IMR-90 (cell line): ENCODE measurements at regions not wholly inside any gene's neighbourhood (a gene's known extent, or its start where the extent isn't known, plus 50 kb on each side); places are given as distances from the start of the nearest gene placed in this dataset.

Source experiments
- ATAC-seq: fragments of 200-7000 bp; cut with Tn5 transposase; 2 replicates; pipeline ENCODE4 v1.9.1; 2020; ENCODE audit warnings: low read depth, mild to moderate bottlenecking, moderate library complexity
- BruUV-seq: library from RNA; stranded (reverse); fragments of 400-500 nt; replicated peaks from 2 replicates; lab custom pipeline; 2021; lab: Mats Ljungman, UMichigan
- CTCF ChIA-PET: fragments of 300-600 bp; formaldehyde crosslinking; extraction: SDS; loops from one replicate; lab custom pipeline; 2021; ENCODE audit warnings: antibody characterized with exemption; lab: Yijun Ruan, JAX
- POLR2A ChIA-PET: fragments of 300-600 bp; sonication (Branson Sonifier 250); formaldehyde crosslinking; loops from one replicate; lab custom pipeline; 2022; ENCODE audit warnings: antibody characterized with exemption; ENCODE audit not compliant: unreplicated experiment; lab: Charles Lee
- DNase-seq: peaks from one replicate; pipeline ENCODE4 v3.0.0; 2013
- H2AFZ ChIP-seq: replicated peaks from 2 replicates; pipeline ENCODE3; 2013; ENCODE audit warnings: low read length, mild to moderate bottlenecking; ENCODE audit not compliant: poor library complexity
- H2AK5ac ChIP-seq: 2 replicates; pipeline ENCODE4 v1.6.1; 2013; ENCODE audit warnings: low read depth, low read length, inconsistent platforms
- H2AK9ac ChIP-seq: replicated peaks from 2 replicates; pipeline ENCODE3; 2013; ENCODE audit warnings: mild to moderate bottlenecking, low read depth, low read length, moderate library complexity; ENCODE audit not compliant: poor library complexity
- H2BK120ac ChIP-seq: 2 replicates; pipeline ENCODE4 v1.6.1; 2013; ENCODE audit warnings: low read depth, low read length, inconsistent platforms
- H2BK15ac ChIP-seq: 3 replicates; pipeline ENCODE4 v1.6.1; 2013; ENCODE audit warnings: low read depth, low read length, inconsistent platforms
- H2BK20ac ChIP-seq: 2 replicates; pipeline ENCODE4 v1.6.1; 2013; ENCODE audit warnings: low read depth, mild to moderate bottlenecking, inconsistent platforms, low read length, moderate library complexity
- H2BK5ac ChIP-seq: 2 replicates; pipeline ENCODE4 v1.6.1; 2013; ENCODE audit warnings: mild to moderate bottlenecking, low read depth, low read length, inconsistent platforms; ENCODE audit not compliant: poor library complexity, severe bottlenecking
- H3K14ac ChIP-seq: replicated peaks from 2 replicates; pipeline ENCODE4 v1.6.1; 2013; ENCODE audit warnings: low read depth, low read length, inconsistent platforms
- H3K18ac ChIP-seq: 2 replicates; pipeline ENCODE4 v1.6.1; 2013; ENCODE audit warnings: low read depth, low read length, control low read depth
- H3K23ac ChIP-seq: 2 replicates; pipeline ENCODE4 v1.6.1; 2013; ENCODE audit warnings: low read depth, low read length, inconsistent platforms
- H3K27ac ChIP-seq: 2 replicates; pipeline ENCODE4 v1.5.1; 2013; ENCODE audit warnings: mild to moderate bottlenecking, control low read depth, low read length; ENCODE audit not compliant: insufficient read depth
- H3K27me3 ChIP-seq: 2 replicates; pipeline ENCODE4 v1.6.1; 2013; ENCODE audit warnings: low read length; ENCODE audit not compliant: control insufficient read depth, insufficient read depth
- H3K36me3 ChIP-seq: 2 replicates; pipeline ENCODE4 v1.6.1; 2013; ENCODE audit warnings: low read length, mixed read lengths; ENCODE audit not compliant: control insufficient read depth, insufficient read depth
- H3K4ac ChIP-seq: 2 replicates; pipeline ENCODE4 v1.6.1; 2013; ENCODE audit warnings: low read depth, low read length, inconsistent platforms
- H3K4me1 ChIP-seq: 2 replicates; pipeline ENCODE4 v1.6.1; 2013; ENCODE audit warnings: low read length, mixed read lengths; ENCODE audit not compliant: control insufficient read depth, insufficient read depth
- H3K4me2 ChIP-seq: 2 replicates; pipeline ENCODE4 v1.6.1; 2013; ENCODE audit warnings: low read depth, mild to moderate bottlenecking, control low read depth, low read length, moderate library complexity
- H3K4me3 ChIP-seq: 2 replicates; pipeline ENCODE4 v1.5.1; 2013; ENCODE audit warnings: low read depth, mild to moderate bottlenecking, control low read depth, low read length, moderate library complexity; ENCODE audit not compliant: insufficient read depth
- H3K56ac ChIP-seq: 2 replicates; pipeline ENCODE4 v1.6.1; 2013; ENCODE audit warnings: low read length, inconsistent platforms; ENCODE audit not compliant: insufficient read depth; ENCODE audit errors: extremely low read depth
- H3K79me1 ChIP-seq, 2 experiments: 2 replicates each; pipeline ENCODE4 v1.6.1; 2013; ENCODE audit warnings: low read length in 2 of 2, inconsistent platforms in 1 of 2, low read depth in 1 of 2
- H3K9ac ChIP-seq: 2 replicates; pipeline ENCODE4 v1.6.1; 2013; ENCODE audit warnings: low read depth, low read length, control low read depth
- H3K9me1 ChIP-seq: 2 replicates; pipeline ENCODE4 v1.6.1; 2013; ENCODE audit warnings: low read length, inconsistent platforms; ENCODE audit not compliant: insufficient read depth
- H3K9me3 ChIP-seq: 2 replicates; pipeline ENCODE4 v1.6.1; 2013; ENCODE audit warnings: low read length; ENCODE audit not compliant: control insufficient read depth, insufficient read depth
- H4K20me1 ChIP-seq: 2 replicates; pipeline ENCODE4 v1.6.1; 2013; ENCODE audit warnings: low read length, inconsistent platforms; ENCODE audit not compliant: insufficient read depth
- H4K5ac ChIP-seq: 2 replicates; pipeline ENCODE4 v1.6.1; 2013; ENCODE audit warnings: mild to moderate bottlenecking, low read depth, low read length, control low read depth
- H4K8ac ChIP-seq, 2 experiments: 2 replicates each; pipeline ENCODE4 v1.6.1; 2013; ENCODE audit warnings: low read depth in 2 of 2, low read length in 2 of 2, control low read depth in 1 of 2, inconsistent platforms in 1 of 2
- H4K91ac ChIP-seq: 2 replicates; pipeline ENCODE4 v1.6.1; 2013; ENCODE audit warnings: low read depth, low read length, inconsistent platforms; ENCODE audit not compliant: insufficient read depth
- CEBPB ChIP-seq: IDR thresholded peaks from 2 replicates; pipeline ENCODE4 v1.6.1; 2012; ENCODE audit warnings: low read depth, low read length, improper control_type of control experiment
- MAFK ChIP-seq: IDR thresholded peaks from 2 replicates; pipeline ENCODE4 v1.6.1; 2012; ENCODE audit warnings: low read depth, low read length, improper control_type of control experiment
- MXI1 ChIP-seq: IDR thresholded peaks from 2 replicates; pipeline ENCODE4 v1.6.1; 2012; ENCODE audit warnings: low read depth, mild to moderate bottlenecking, low read length, moderate library complexity, borderline replicate concordance
- NFE2L2 ChIP-seq: fragments of 150-350 bp; IDR thresholded peaks from 2 replicates; pipeline ENCODE4 v1.6.1; 2016; ENCODE audit warnings: low read depth, mild to moderate bottlenecking, low read length
- RAD21 ChIP-seq: IDR thresholded peaks from 2 replicates; pipeline ENCODE4 v1.6.1; 2012; ENCODE audit warnings: low read length, improper control_type of control experiment
- RFX5 ChIP-seq: IDR thresholded peaks from 2 replicates; pipeline ENCODE4 v1.8.0; 2012; ENCODE audit warnings: low read depth, mild to moderate bottlenecking, low read length, moderate library complexity
- SMC3 ChIP-seq: fragments of 150-350 bp; IDR thresholded peaks from 2 replicates; pipeline ENCODE4 v1.6.1; 2016; ENCODE audit warnings: low read depth, mild to moderate bottlenecking, antibody characterized with exemption, low read length, moderate library complexity
- WGBS, 2 experiments: methylation state at CpG; one replicate each; pipeline versions ENCODE4 v1.1.5 to v1.1.7; 2013; ENCODE audit warnings: missing lambda C conversion rate in 2 of 2; ENCODE audit not compliant: insufficient read length in 1 of 2; ENCODE audit errors: extremely low coverage in 2 of 2; 5-methylcytosine and 5-hydroxymethylcytosine counted together
- dilution Hi-C: fragments of 300-500 bp; cut with HindIII; formaldehyde crosslinking; loops from one replicate; pipeline ENCODE4 v1.14.3; 2018; ENCODE audit warnings: low sequenced_read_pairs; ENCODE audit not compliant: unreplicated experiment
- in situ Hi-C: fragments of 300-500 bp; cut with MboI; formaldehyde crosslinking; loops from 3 replicates; pipeline ENCODE4 v1.14.3; 2019; ENCODE audit warnings: low sequenced_read_pairs, inconsistent platforms, mixed read lengths
- intact Hi-C: fragments of 100-400 bp; cut with micrococcal nuclease; formaldehyde crosslinking; loops from 2 replicates; pipeline ENCODE4 v1.10.0; 2022
- TF ChIP-seq, protein P1 (sequence below): conservative IDR thresholded peaks from 2 replicates; pipeline ENCODE4 v1.5.1; 2012; ENCODE audit warnings: mild to moderate bottlenecking, low read depth, low read length, improper control_type of control experiment

DNA sequence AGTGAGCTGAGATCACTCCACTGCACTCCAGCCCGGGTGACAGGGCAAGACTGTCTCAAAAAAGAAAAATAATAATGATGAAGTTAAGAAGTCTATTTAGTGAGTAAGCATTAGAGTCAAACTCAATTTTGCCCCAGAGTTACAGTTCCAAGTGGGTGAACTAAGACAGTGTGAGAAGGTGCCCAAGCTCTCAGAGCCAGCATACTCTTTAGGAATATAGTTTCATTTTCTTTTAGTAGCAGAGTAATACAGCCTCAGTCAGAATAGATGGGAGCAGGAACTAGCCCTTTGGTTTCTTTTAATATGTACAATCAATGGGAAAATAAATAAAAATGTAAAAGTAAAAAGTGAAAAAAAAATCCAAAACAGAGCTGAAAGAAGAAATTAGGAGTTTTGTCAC, 87.0 kb upstream of the ADGRF1 start:
- DNase-seq (no peak), ATAC-seq (peak; percentile 35; the same call in 1 of the 2 replicates)
- no peak overlapping the region for H3K9ac ChIP-seq
- BruUV-seq, result no TSS peak
- H3K14ac ChIP-seq, result 0 out of 2 replicates have a peak overlapping the region, but pooled peaks have one; percentile 8
- H3K23ac ChIP-seq, result no peak overlapping the region
- H2BK120ac ChIP-seq, result peak overlapping the region; percentile 53
- no peak overlapping the region for H2BK5ac ChIP-seq
- no peaks in the 10 kb centered on the region for H3K36me3 ChIP-seq
- H3K4ac ChIP-seq, result peak overlapping the region; percentile 60
- H3K9me1 ChIP-seq, result 0 out of 2 replicates have a peak, but pooled peaks cover 2% of the 10 kb centered on the region
- H3K56ac ChIP-seq, result no peak overlapping the region
- H2AK5ac ChIP-seq, result no peak overlapping the region
- H4K91ac ChIP-seq, result peak overlapping the region; percentile 62; the same call in 1 of the 2 replicates
- no peak overlapping the region for H3K4me2 ChIP-seq
- H2AFZ ChIP-seq, result no peak overlapping the region
- H3K4me3 ChIP-seq, result no peak overlapping the region
- dilution Hi-C loops, result no loop called here
- no peak overlapping the region; the same call in 1 of the 2 replicates for H3K18ac ChIP-seq
- peaks cover 14% of the 10 kb centered on the region for H3K4me1 ChIP-seq
- H3K27ac ChIP-seq, result no peak overlapping the region
- no peak overlapping the region for H4K5ac ChIP-seq
- no peak overlapping the region for H2AK9ac ChIP-seq
- CTCF ChIA-PET, result no interaction called here
- H4K20me1 ChIP-seq, result no peaks in the 10 kb centered on the region
- H2BK20ac ChIP-seq, result 0 out of 2 replicates have a peak overlapping the region, but pooled peaks have one; percentile 50
- H3K79me1 ChIP-seq, result no peaks in the 10 kb centered on the region
- no peak overlapping the region for H4K8ac ChIP-seq
- H3K9me3 ChIP-seq, result no peaks in the 10 kb centered on the region
- TF ChIP-seq RAD21, result no peak
- TF ChIP-seq MXI1, result no peak
- no peak for TF ChIP-seq CEBPB
- no peak for TF ChIP-seq MAFK
- TF ChIP-seq NFE2L2, result no peak
- no peak for TF ChIP-seq RFX5
- TF ChIP-seq, protein P1, sequence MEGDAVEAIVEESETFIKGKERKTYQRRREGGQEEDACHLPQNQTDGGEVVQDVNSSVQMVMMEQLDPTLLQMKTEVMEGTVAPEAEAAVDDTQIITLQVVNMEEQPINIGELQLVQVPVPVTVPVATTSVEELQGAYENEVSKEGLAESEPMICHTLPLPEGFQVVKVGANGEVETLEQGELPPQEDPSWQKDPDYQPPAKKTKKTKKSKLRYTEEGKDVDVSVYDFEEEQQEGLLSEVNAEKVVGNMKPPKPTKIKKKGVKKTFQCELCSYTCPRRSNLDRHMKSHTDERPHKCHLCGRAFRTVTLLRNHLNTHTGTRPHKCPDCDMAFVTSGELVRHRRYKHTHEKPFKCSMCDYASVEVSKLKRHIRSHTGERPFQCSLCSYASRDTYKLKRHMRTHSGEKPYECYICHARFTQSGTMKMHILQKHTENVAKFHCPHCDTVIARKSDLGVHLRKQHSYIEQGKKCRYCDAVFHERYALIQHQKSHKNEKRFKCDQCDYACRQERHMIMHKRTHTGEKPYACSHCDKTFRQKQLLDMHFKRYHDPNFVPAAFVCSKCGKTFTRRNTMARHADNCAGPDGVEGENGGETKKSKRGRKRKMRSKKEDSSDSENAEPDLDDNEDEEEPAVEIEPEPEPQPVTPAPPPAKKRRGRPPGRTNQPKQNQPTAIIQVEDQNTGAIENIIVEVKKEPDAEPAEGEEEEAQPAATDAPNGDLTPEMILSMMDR, result no peak
- TF ChIP-seq SMC3, result no peak
- no peaks in the 10 kb centered on the region for H3K27me3 ChIP-seq
- WGBS, 2 experiments, result no CpG with 5 or more reads among the region's 1 CpG
- peak overlapping the region; percentile 34; the same call in 1 of the 3 replicates for H2BK15ac ChIP-seq
- intact Hi-C loops, result no loop called here
- POLR2A ChIA-PET, result interaction anchor here (0.6 kb wide), 1 partner anchor 9 kb away, joined by 3 read pairs; no protein-coding TSS in a partner anchor
- in situ Hi-C loops, result no loop called here
